ENCODE measurements at regions not wholly inside any gene's neighbourhood (a gene's known extent, or its start where the extent isn't known, plus 50 kb on each side); places are given as distances from the start of the nearest gene placed in this dataset.
"Not testable (repeated sequence)": the region's sequence is repeated elsewhere in the genome, so short reads cannot be mapped to it uniquely, and the experiment has no call there.

DNA sequence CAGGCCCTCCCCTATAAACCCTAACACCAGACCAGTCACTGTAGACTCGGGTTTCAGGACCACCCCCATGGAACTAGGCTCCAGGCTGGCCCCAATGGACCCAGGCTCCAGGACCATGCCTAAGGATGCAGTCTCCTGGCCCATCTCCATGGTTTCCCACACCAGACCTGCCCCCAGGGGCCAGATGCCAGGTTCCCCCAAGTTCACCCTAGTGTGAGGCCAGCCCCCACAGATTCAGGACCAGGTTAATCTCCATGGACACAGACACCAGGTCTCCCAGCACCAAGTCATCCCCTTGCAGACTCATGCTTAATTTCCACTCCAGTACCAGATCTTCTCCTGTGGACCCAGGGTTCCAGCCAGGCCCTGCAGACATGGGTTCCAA is 103.8 kb upstream of the LANCL2 start:
- WGBS, 2 experiments (ENCODE audit: insufficient coverage in 2 of 2): 56% methylated on average over 1 of the region's 1 CpG; no CpG with 5 or more reads in 1 of the 2 experiments
- Histone ChIP-seq H3K36me3 (ENCODE audit: control insufficient read depth, insufficient read depth, low read length) (no peaks in the 10 kb centered on the region), H3K4me1 (ENCODE audit: control insufficient read depth, insufficient read depth, low read length, poor library complexity, severe bottlenecking) (no peaks in the 10 kb centered on the region), H3K27ac (ENCODE audit: low read depth, low read length, severe bottlenecking) (no peak overlapping the region), H3K9me3 (ENCODE audit: control insufficient read depth, low read length) (no peaks in the 10 kb centered on the region), H3K4me3 (ENCODE audit: extremely low read depth, insufficient read depth, low read length, poor library complexity, severe bottlenecking) (no peak overlapping the region)

DNA sequence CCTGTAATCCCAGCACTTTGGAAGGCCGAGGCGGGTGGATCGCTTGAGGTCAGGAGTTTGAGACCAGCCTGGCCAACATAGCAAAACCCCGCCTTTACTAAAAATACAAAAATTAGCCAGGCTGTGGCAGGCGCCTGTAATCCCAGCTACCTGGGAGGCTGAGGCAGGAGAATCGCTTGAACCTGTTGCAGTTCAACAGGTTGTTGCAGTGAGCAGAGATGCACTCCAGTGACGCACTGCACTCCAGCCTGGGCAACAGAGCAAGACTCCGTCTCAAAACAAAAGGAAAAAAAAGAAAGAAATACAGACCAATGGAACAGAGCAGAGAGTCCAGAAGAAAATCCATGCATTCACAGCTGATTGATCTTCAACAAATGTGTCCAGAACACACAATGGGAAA is 99.8 kb upstream of the LANCL2 start:
- H3K27ac ChIP-seq (ENCODE audit: low read depth, low read length, severe bottlenecking); H3K4me3 ChIP-seq (ENCODE audit: extremely low read depth, insufficient read depth, low read length, poor library complexity, severe bottlenecking); H3K4me1 ChIP-seq (ENCODE audit: control insufficient read depth, insufficient read depth, low read length, poor library complexity, severe bottlenecking); H3K9me3 ChIP-seq (ENCODE audit: control insufficient read depth, low read length); H3K36me3 ChIP-seq (ENCODE audit: control insufficient read depth, insufficient read depth, low read length): not testable (repeated sequence)
- 82 to 88% methylated on average over 4 to 7 of the region's 8 CpGs for WGBS, 2 experiments (ENCODE audit: insufficient coverage in 2 of 2)

DNA sequence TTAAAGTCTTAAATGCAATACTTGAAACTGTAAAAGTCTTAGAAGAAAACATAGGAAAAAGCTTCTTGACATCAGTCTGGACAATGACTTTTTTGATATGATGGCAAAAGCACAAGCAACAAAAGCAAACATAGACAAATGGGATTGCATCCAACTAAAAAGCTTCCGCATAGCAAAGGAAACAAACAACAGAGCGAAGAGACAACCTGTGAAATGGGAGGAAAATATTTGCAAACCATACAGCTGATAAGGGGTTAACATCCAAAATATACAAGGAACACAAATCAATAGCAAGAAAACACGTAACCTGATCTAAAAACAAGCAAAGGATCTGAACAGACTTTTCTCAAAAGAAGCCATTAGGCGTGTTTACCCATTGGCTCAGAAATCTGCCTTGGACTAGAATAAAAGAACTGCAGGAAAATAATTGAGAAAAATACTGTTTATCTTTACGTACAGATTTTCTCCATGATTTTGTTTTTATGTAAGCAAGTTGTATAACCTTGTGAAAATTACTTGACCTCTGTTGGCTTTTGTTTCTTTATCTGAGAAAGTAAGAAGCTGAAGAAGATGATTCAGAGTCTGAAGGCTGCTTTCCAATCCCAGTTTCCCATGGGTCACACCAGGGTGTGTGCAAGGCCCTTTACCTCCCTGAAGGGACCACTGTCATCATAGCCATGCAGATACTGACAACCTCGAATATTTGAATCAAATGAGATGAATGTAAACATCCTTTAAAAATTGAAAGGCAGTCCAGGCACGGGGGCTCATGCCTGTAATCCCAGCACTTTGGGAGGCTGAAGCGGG is 99.1 kb upstream of the LANCL2 start:
- Histone ChIP-seq H3K36me3 (ENCODE audit: control insufficient read depth, insufficient read depth, low read length) (no peaks in the 10 kb centered on the region), H3K27ac (ENCODE audit: low read depth, low read length, severe bottlenecking) (no peak overlapping the region), H3K9me3 (ENCODE audit: control insufficient read depth, low read length) (no peaks in the 10 kb centered on the region), H3K4me3 (ENCODE audit: extremely low read depth, insufficient read depth, low read length, poor library complexity, severe bottlenecking) (no peak overlapping the region), H3K4me1 (ENCODE audit: control insufficient read depth, insufficient read depth, low read length, poor library complexity, severe bottlenecking) (no peaks in the 10 kb centered on the region)
- WGBS, 2 experiments (ENCODE audit: insufficient coverage in 2 of 2): 92 to 95% methylated on average over 4 of the region's 8 CpGs

DNA sequence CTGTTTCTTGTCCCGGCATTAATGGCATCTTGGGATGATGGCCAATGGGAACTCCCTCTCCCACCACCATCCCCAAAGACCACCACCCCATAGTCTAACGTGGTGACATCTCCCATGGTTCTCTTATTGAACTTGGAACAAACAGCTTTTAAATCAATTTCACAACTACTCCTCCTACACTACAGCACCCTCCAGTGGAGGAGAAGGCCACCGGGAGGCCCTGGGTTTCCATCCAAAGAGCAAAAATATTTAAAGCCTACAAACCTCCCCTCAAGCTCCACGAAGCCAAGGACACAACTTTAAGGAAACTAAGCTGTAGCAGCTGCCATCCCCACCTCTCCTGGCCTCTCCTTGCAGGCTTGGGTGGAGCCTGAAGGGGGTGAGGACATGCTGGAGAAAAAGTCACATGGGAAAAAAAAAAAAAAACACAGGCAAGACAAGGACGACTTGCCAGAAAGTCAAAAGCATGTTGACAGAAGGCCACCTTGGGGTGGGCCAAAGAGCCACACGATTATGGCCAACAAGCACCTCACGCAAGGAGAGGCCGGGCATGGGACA is 94.0 kb upstream of the LANCL2 start:
- Histone ChIP-seq H3K4me3 (ENCODE audit: extremely low read depth, insufficient read depth, low read length, poor library complexity, severe bottlenecking) (no peak overlapping the region), H3K4me1 (ENCODE audit: control insufficient read depth, insufficient read depth, low read length, poor library complexity, severe bottlenecking) (no peaks in the 10 kb centered on the region), H3K36me3 (ENCODE audit: control insufficient read depth, insufficient read depth, low read length) (no peaks in the 10 kb centered on the region), H3K9me3 (ENCODE audit: control insufficient read depth, low read length) (no peaks in the 10 kb centered on the region), H3K27ac (ENCODE audit: low read depth, low read length, severe bottlenecking) (no peak overlapping the region)
- WGBS, 2 experiments (ENCODE audit: insufficient coverage in 2 of 2): 81 to 85% methylated on average over 6 to 7 of the region's 8 CpGs

DNA sequence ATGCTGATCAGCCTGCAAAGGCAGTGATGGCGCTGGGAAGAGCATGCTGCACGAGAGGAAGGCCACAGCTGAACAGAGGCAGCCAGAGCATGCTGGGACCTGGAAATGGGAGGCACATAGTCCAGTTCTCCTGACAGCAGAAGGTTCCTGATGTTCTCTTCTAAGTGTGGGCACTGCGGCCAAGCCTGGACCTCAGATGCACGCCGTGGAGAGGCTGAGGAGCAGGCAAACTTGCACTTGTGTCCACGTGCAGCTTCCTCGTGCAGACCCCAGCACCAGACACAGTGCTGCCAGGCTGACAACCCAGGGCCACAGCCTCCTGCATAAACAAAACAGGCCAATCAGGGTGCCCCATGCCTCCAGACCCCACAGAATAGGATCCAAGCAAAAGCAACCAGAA is 93.5 kb upstream of the LANCL2 start:
- no peak overlapping the region for H3K27ac ChIP-seq (ENCODE audit: low read depth, low read length, severe bottlenecking)
- H3K9me3 ChIP-seq (ENCODE audit: control insufficient read depth, low read length): no peaks in the 10 kb centered on the region
- no peaks in the 10 kb centered on the region for H3K4me1 ChIP-seq (ENCODE audit: control insufficient read depth, insufficient read depth, low read length, poor library complexity, severe bottlenecking)
- H3K36me3 ChIP-seq (ENCODE audit: control insufficient read depth, insufficient read depth, low read length): no peaks in the 10 kb centered on the region
- no peak overlapping the region for H3K4me3 ChIP-seq (ENCODE audit: extremely low read depth, insufficient read depth, low read length, poor library complexity, severe bottlenecking)
- 91 to 98% methylated on average over 6 to 7 of the region's 7 CpGs for WGBS, 2 experiments (ENCODE audit: insufficient coverage in 2 of 2)

DNA sequence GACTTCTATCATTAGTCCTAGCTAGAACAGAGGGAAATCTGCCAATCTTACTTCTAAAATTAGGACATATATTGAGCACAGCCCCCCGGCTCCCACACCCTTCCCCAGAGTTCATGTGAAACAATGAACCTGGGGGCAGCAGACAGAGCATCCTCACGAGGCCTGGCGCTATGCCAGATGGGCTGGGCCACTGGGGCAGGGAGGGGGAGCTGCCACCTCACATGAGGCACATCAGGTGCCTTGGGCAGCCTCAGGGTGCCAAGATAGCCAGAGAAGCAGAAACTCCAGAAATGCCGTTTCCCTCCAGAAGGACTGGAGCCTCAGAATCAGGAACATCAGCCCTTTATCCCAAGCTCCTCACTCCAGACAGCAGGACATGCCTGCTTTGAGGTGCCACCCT is 92.8 kb upstream of the LANCL2 start:
- Histone ChIP-seq H3K4me1 (ENCODE audit: control insufficient read depth, insufficient read depth, low read length, poor library complexity, severe bottlenecking) (no peaks in the 10 kb centered on the region), H3K4me3 (ENCODE audit: extremely low read depth, insufficient read depth, low read length, poor library complexity, severe bottlenecking) (no peak overlapping the region), H3K36me3 (ENCODE audit: control insufficient read depth, insufficient read depth, low read length) (no peaks in the 10 kb centered on the region), H3K27ac (ENCODE audit: low read depth, low read length, severe bottlenecking) (no peak overlapping the region), H3K9me3 (ENCODE audit: control insufficient read depth, low read length) (no peaks in the 10 kb centered on the region)
- 88 to 92% methylated on average over 2 to 4 of the region's 4 CpGs for WGBS, 2 experiments (ENCODE audit: insufficient coverage in 2 of 2)

DNA sequence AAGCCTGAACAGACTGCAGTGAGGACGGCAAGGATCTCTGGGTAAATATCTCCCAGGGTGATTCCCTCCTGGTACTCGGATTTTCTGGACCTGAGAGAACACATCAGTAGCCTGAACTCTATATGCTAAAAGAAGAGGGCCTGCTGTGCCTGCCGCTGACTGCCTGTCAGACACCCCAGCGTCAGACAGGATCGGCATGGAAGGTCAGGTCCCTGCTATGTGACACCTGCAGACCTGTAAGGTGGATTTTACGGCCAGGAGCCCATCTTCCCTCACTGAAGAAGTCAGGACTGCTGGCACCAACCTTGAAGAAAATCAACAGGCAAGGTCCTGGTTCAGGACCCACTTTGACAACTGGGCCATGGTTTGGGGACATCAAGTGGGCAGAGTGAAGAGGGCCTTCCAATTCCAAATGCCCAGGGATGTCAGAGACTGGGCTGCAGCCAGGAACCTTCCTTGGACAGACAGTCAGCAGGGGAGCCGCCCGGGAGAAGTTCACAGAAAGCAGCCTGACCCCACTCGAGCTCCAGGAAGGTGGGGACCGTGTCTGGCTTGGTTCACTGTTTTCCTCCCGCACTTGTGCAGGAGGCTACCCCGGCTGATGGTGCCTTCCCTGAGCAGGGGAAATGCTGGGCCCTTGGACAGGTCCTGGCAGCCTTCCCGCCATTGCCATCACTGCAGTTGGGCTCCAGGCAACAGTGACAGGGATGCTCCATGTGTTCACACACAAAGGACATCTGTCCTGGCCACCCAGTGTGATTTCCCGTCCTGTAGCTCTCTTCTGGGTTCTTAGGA is 91.8 kb upstream of the LANCL2 start:
- WGBS, 2 experiments (ENCODE audit: insufficient coverage in 2 of 2): 84 to 85% methylated on average over 12 to 14 of the region's 14 CpGs
- Histone ChIP-seq H3K4me1 (ENCODE audit: control insufficient read depth, insufficient read depth, low read length, poor library complexity, severe bottlenecking) (no peaks in the 10 kb centered on the region), H3K4me3 (ENCODE audit: extremely low read depth, insufficient read depth, low read length, poor library complexity, severe bottlenecking) (no peak overlapping the region), H3K9me3 (ENCODE audit: control insufficient read depth, low read length) (no peaks in the 10 kb centered on the region), H3K36me3 (ENCODE audit: control insufficient read depth, insufficient read depth, low read length) (no peaks in the 10 kb centered on the region), H3K27ac (ENCODE audit: low read depth, low read length, severe bottlenecking) (no peak overlapping the region)

DNA sequence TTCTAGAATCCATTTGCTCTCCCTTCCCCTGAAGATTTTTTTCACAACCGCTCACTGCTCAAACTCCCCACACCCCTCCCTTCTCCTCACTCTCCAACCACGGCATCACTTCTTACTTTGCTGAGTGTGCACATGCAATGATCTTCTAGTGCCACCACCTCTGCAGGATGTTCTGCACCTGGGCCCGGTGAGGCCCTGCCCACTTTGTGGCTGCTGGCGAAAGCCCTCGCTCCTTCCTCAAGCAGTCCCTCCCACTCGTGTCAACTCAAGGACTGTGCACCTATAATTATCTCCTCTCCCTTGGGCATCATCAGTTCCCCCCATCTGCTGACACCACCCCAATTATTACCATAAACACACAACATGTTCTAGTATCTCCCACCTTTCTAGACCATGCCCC is 91.0 kb upstream of the LANCL2 start:
- no peaks in the 10 kb centered on the region for H3K9me3 ChIP-seq (ENCODE audit: control insufficient read depth, low read length)
- H3K27ac ChIP-seq (ENCODE audit: low read depth, low read length, severe bottlenecking): no peak overlapping the region
- no peak overlapping the region for H3K4me3 ChIP-seq (ENCODE audit: extremely low read depth, insufficient read depth, low read length, poor library complexity, severe bottlenecking)
- H3K4me1 ChIP-seq (ENCODE audit: control insufficient read depth, insufficient read depth, low read length, poor library complexity, severe bottlenecking): no peaks in the 10 kb centered on the region
- H3K36me3 ChIP-seq (ENCODE audit: control insufficient read depth, insufficient read depth, low read length): no peaks in the 10 kb centered on the region
- WGBS, 2 experiments (ENCODE audit: insufficient coverage in 2 of 2): 84 to 94% methylated on average over 6 of the region's 6 CpGs

DNA sequence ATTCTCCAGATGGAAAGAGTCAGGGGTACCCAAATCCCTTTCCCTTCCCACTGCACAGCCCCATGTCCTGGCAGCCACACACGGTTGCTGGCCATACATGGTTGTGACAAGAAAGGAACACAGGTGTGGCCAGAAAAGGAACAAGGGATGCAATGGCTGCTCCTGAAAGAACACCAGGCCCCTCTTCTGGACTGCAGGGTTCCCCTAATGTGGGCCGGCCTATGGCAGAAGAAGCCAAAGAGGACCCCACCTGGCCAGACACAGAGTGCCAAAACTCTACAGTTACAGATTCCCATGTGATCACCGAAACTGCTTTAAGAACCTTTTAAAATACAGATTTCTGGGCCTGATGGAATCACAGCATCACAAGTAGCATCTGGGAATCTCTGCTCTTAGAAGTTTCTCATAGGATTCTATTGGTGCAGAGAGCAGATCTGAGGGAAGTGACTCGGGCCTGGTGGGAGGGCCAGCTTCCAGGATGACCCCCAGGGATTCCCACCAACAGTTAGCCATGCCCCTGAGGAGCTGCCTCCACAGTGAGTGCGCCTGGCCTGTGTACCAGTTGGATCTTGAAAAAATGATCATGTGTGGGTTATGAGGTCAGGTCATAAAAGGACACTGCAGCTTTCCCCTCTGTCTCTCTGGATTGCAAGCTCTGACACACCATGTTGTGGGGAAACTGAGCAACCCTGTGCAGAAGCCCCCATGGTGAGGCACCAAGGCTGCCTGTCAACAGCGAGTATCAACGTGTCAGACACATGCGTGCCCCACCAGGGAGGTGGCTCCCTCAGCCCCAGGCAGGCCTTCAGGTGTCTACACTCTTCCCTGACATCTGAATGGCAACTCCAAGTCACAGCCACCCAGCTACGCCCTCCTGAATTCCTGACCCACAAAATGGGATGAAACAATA is 89.6 kb upstream of the LANCL2 start:
- Histone ChIP-seq H3K27ac (ENCODE audit: low read depth, low read length, severe bottlenecking) (no peak overlapping the region), H3K4me3 (ENCODE audit: extremely low read depth, insufficient read depth, low read length, poor library complexity, severe bottlenecking) (no peak overlapping the region), H3K9me3 (ENCODE audit: control insufficient read depth, low read length) (no peaks in the 10 kb centered on the region), H3K4me1 (ENCODE audit: control insufficient read depth, insufficient read depth, low read length, poor library complexity, severe bottlenecking) (no peaks in the 10 kb centered on the region), H3K36me3 (ENCODE audit: control insufficient read depth, insufficient read depth, low read length) (no peaks in the 10 kb centered on the region)
- WGBS, 2 experiments (ENCODE audit: insufficient coverage in 2 of 2): 74 to 86% methylated on average over 7 to 8 of the region's 9 CpGs

DNA sequence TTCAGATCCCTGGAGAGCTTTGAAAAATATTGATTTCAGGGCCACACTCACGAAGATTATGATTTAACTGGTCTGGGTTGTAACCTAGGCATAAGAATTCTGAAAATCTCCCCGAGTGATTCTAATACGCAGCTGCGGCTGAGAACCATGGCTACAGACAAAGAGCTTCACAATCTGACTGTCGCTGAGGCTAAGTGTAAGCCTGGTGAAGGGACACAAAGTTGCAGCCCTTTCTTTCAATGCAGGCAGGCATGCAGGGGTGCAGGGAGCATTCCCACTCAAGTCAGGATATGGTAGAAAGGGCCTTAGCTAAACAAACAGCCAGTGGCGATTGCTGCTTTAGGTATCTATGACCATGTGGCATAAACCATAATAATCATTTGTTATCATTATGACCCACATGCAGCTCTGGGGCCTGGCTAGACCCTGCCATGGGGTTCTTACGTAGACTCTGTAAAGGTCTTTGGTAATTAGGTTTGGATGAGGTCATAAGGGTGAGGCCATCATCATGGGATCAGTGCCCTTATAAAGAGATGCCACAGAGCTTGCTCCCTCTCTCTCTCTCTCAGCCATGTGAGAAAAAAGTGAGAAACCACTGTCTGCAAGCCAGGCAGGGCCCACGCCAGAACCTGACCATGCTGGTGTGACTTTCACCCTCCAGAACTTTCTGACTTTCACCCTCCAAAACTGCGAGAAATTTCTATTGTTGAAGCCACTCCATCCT is 88.4 kb upstream of the LANCL2 start:
- Histone ChIP-seq H3K4me3 (ENCODE audit: extremely low read depth, insufficient read depth, low read length, poor library complexity, severe bottlenecking) (no peak overlapping the region), H3K36me3 (ENCODE audit: control insufficient read depth, insufficient read depth, low read length) (no peaks in the 10 kb centered on the region), H3K4me1 (ENCODE audit: control insufficient read depth, insufficient read depth, low read length, poor library complexity, severe bottlenecking) (no peaks in the 10 kb centered on the region), H3K9me3 (ENCODE audit: control insufficient read depth, low read length) (no peaks in the 10 kb centered on the region), H3K27ac (ENCODE audit: low read depth, low read length, severe bottlenecking) (no peak overlapping the region)
- 93 to 96% methylated on average over 7 of the region's 9 CpGs for WGBS, 2 experiments (ENCODE audit: insufficient coverage in 2 of 2)
